MM.1S (cell line): ENCODE measurements at regions not wholly inside any gene's neighbourhood (a gene's known extent, or its start where the extent isn't known, plus 50 kb on each side); places are given as distances from the start of the nearest gene placed in this dataset.
"Not testable (repeated sequence)": the region's sequence is repeated elsewhere in the genome, so short reads cannot be mapped to it uniquely, and the experiment has no call there.

Experiments
- CTCF ChIP-seq: fragments of 300-600 bp; sonication (generic); IDR thresholded peaks from 2 replicates; pipeline ENCODE4 v1.5.1; 2016; ENCODE audit warnings: antibody characterized with exemption, low read length, mixed read lengths
- EZH2 ChIP-seq: fragments of 300-600 bp; sonication (generic); optimal IDR thresholded peaks from 2 replicates; pipeline ENCODE3; 2017; ENCODE audit warnings: low read depth, mild to moderate bottlenecking, antibody characterized with exemption, low read length, mixed read lengths
- EZH2phosphoT487 ChIP-seq: fragments of 300-600 bp; sonication (generic); IDR thresholded peaks from 2 replicates; pipeline ENCODE4 v1.6.1; 2018; ENCODE audit warnings: antibody characterized with exemption, low read length

GRCh38 chr15:35967968-35968367, 422.0 kb upstream of the DPH6 start:
- not testable (repeated sequence) for TF ChIP-seq CTCF, EZH2, EZH2phosphoT487
